ENCODE measurements at regions not wholly inside any gene's neighbourhood (a gene's known extent, or its start where the extent isn't known, plus 50 kb on each side); places are given as distances from the start of the nearest gene placed in this dataset.
A peak's percentile ranks its signal among the peaks of the same experiment; 100 is the strongest.

DNA sequence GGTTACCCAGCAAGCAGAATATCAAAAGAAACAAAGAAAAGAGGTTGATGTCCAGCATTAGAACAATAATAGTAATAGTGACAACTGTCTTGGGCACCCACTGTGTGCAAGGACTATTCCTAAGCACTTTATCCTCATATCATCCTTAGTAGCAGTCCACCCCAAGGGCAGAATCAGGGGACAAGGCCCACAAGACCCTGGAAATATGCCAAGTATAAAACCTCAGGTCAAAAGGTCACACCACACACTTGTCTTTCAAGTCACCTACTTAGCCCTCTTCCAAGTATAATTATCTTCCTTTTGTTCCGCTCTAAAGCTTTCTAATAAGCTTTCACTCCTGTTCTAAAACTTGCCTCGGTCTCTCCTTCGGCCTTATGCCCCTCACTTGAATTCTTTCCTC, 124.0 kb upstream of the STT3B start:
- Histone ChIP-seq H3K79me2 (ENCODE audit: low read depth) (no peaks in the 10 kb centered on the region), H3K27ac (peak overlapping the region; percentile 41), H3K9ac (no peak overlapping the region), H3K27me3 (no peaks in the 10 kb centered on the region), H3K4me1 (peaks cover 47% of the 10 kb centered on the region), H3F3A (ENCODE audit: low read depth) (peaks cover 24% of the 10 kb centered on the region), H3K4me2 (peak overlapping the region; percentile 27), H3K36me3 (no peaks in the 10 kb centered on the region), H3K4me3 (no peak overlapping the region), H4K20me1 (ENCODE audit: low read depth) (no peaks in the 10 kb centered on the region), H3K9me3 (ENCODE audit: low read depth) (no peaks in the 10 kb centered on the region), H2AFZ (replicated peaks) (no peak overlapping the region)
- TF ChIP-seq CTCF (IDR thresholded peaks at IDR 0.05), result no peak
- Mint-ChIP-seq H3K36me3 (no peaks in the 10 kb centered on the region), H3K27me3 (ENCODE audit: insufficient read depth, low read depth) (peaks cover 6% of the 10 kb centered on the region), H3K4me1 (peaks cover 25% of the 10 kb centered on the region), H3K27ac (no peak overlapping the region), H3K4me3 (no peak overlapping the region), H3K9me3 (no peaks in the 10 kb centered on the region)
- peak; percentile 42 for DNase-seq (ENCODE audit: low spot score)

DNA sequence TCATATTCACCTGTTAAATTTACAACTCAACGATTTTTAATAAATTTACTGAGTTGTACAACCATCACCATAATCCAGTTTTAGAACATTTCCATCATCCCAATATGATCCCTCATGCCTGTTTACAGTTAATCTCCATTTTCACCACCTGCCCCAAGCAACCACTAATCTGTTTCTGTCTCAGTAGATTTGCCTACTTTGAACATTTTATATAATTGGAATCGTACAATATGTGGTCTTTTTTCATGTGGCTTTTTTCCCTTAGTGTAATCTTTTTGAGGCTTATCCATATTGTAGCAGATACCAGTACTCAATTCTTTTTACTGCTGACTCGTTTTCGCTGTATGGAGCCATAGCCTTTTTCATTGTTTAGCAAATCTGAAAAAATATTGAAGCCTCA, 123.3 kb upstream of the STT3B start:
- Mint-ChIP-seq H3K9me3 (no peaks in the 10 kb centered on the region), H3K27ac (no peak overlapping the region), H3K27me3 (ENCODE audit: insufficient read depth, low read depth) (peaks cover 5% of the 10 kb centered on the region), H3K36me3 (no peaks in the 10 kb centered on the region), H3K4me1 (peaks cover 27% of the 10 kb centered on the region), H3K4me3 (no peak overlapping the region)
- no peaks in the 10 kb centered on the region for H3K9me3 ChIP-seq (ENCODE audit: low read depth)
- H3K9ac ChIP-seq, result no peak overlapping the region
- H2AFZ ChIP-seq (replicated peaks), result no peak overlapping the region
- peak overlapping the region; percentile 27 for H3K4me2 ChIP-seq
- H3F3A ChIP-seq (ENCODE audit: low read depth), result peaks cover 24% of the 10 kb centered on the region
- no peaks in the 10 kb centered on the region for H3K79me2 ChIP-seq (ENCODE audit: low read depth)
- H3K36me3 ChIP-seq, result no peaks in the 10 kb centered on the region
- no peaks in the 10 kb centered on the region for H3K27me3 ChIP-seq
- H3K27ac ChIP-seq, result peak overlapping the region; percentile 41
- H3K4me3 ChIP-seq, result no peak overlapping the region
- peaks cover 47% of the 10 kb centered on the region for H3K4me1 ChIP-seq
- no peak for TF ChIP-seq EZH2 (IDR thresholded peaks at IDR 0.05)
- no peaks in the 10 kb centered on the region for H4K20me1 ChIP-seq (ENCODE audit: low read depth)
- DNase-seq (ENCODE audit: low spot score), result no peak

GRCh38 chr3:31409866-31410265, 122.9 kb upstream of the STT3B start:
- Mint-ChIP-seq H3K4me1 (peaks cover 31% of the 10 kb centered on the region), H3K27me3 (ENCODE audit: insufficient read depth, low read depth) (peaks cover 5% of the 10 kb centered on the region), H3K4me3 (no peak overlapping the region), H3K36me3 (no peaks in the 10 kb centered on the region), H3K27ac (no peak overlapping the region), H3K9me3 (no peaks in the 10 kb centered on the region)
- no peaks in the 10 kb centered on the region for H3K79me2 ChIP-seq (ENCODE audit: low read depth)
- H3K9ac ChIP-seq, result no peak overlapping the region
- H3K4me1 ChIP-seq, result peaks cover 44% of the 10 kb centered on the region
- peaks cover 24% of the 10 kb centered on the region for H3F3A ChIP-seq (ENCODE audit: low read depth)
- no peaks in the 10 kb centered on the region for H4K20me1 ChIP-seq (ENCODE audit: low read depth)
- no peaks in the 10 kb centered on the region for H3K36me3 ChIP-seq
- H3K9me3 ChIP-seq (ENCODE audit: low read depth), result no peaks in the 10 kb centered on the region
- H3K27ac ChIP-seq, result peak overlapping the region; percentile 41
- peak; percentile 21 for DNase-seq (ENCODE audit: low spot score)
- no peak overlapping the region for H2AFZ ChIP-seq (replicated peaks)
- H3K4me3 ChIP-seq, result no peak overlapping the region
- no peaks in the 10 kb centered on the region for H3K27me3 ChIP-seq
- TF ChIP-seq EZH2 (IDR thresholded peaks at IDR 0.05) (no peak), EZH2phosphoT487 (IDR thresholded peaks at IDR 0.05) (no peak), CTCF (IDR thresholded peaks at IDR 0.05) (no peak)
- H3K4me2 ChIP-seq, result no peak overlapping the region

DNA sequence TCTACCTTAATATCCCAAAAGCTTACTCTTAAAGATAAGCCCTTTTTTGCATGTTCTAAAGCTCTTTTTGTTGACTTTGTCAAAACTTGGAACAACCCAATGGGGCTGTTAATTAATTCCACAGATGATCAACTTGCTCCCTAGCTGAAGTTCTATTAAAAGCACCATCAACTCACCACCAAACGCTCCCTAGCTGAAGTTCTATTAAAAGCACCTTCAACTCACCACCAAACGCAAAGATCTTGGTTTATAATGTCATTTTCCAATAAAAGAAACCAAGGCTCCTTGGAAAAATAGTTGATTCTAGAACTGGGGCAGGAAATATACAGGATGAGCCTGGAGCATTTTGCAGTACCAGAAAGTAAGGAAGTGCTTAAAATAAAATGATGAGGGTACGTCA, 122.3 kb upstream of the STT3B start:
- Histone ChIP-seq H3K79me2 (ENCODE audit: low read depth) (no peaks in the 10 kb centered on the region), H3K4me3 (no peak overlapping the region), H3K27me3 (no peaks in the 10 kb centered on the region), H3K4me2 (no peak overlapping the region), H2AFZ (replicated peaks) (no peak overlapping the region), H3K9me3 (ENCODE audit: low read depth) (no peaks in the 10 kb centered on the region), H3K4me1 (peaks cover 38% of the 10 kb centered on the region), H3F3A (ENCODE audit: low read depth) (peaks cover 22% of the 10 kb centered on the region), H3K36me3 (no peaks in the 10 kb centered on the region), H3K27ac (no peak overlapping the region), H4K20me1 (ENCODE audit: low read depth) (no peaks in the 10 kb centered on the region), H3K9ac (no peak overlapping the region)
- Mint-ChIP-seq H3K27ac (no peak overlapping the region), H3K36me3 (no peaks in the 10 kb centered on the region), H3K4me3 (no peak overlapping the region), H3K4me1 (peaks cover 31% of the 10 kb centered on the region), H3K9me3 (no peaks in the 10 kb centered on the region), H3K27me3 (ENCODE audit: insufficient read depth, low read depth) (peaks cover 5% of the 10 kb centered on the region)
- TF ChIP-seq EZH2 (IDR thresholded peaks at IDR 0.05), result no peak
- TF ChIP-seq EZH2phosphoT487 (IDR thresholded peaks at IDR 0.05), result no peak
- no peak for TF ChIP-seq CTCF (IDR thresholded peaks at IDR 0.05)
- DNase-seq (ENCODE audit: low spot score), result no peak

Measured in neural progenitor cell (in vitro differentiated cells).